GM18511 (cell line): ENCODE measurements at regions not wholly inside any gene's neighbourhood (a gene's known extent, or its start where the extent isn't known, plus 50 kb on each side); places are given as distances from the start of the nearest gene placed in this dataset.

Experiments
- ATAC-seq: cut with Tn5 transposase; IDR thresholded peaks from one replicate; pipeline ENCODE4 v1.9.1; 2021; ENCODE audit warnings: mild to moderate bottlenecking, moderate library complexity; ENCODE audit not compliant: unreplicated experiment

GRCh38 chr10:129157185-129157584 lies 309.9 kb upstream of the MGMT start:
- ATAC-seq = no peak

- ATAC-seq = no peak
Measured at GRCh38 chr10:129161150-129161549, 305.9 kb upstream of the MGMT start.

- ATAC-seq = no peak
Measured at GRCh38 chr10:129163531-129163930, 303.5 kb upstream of the MGMT start.

GRCh38 chr10:129165076-129165720 lies 301.8 kb upstream of the MGMT start:
- ATAC-seq = no peak

- no peak for ATAC-seq
Measured at GRCh38 chr10:129165770-129166169, 301.3 kb upstream of the MGMT start.

- no peak for ATAC-seq
Measured at GRCh38 chr10:129168660-129169059, 298.4 kb upstream of the MGMT start.

GRCh38 chr10:129169115-129169514 lies 297.9 kb upstream of the MGMT start:
- ATAC-seq = no peak

- no peak for ATAC-seq
Measured at GRCh38 chr10:129170812-129171211, 296.2 kb upstream of the MGMT start.

- no peak for ATAC-seq
Measured at GRCh38 chr10:129171812-129172211, 295.2 kb upstream of the MGMT start.

GRCh38 chr10:129174232-129175014 lies 292.6 kb upstream of the MGMT start:
- no peak for ATAC-seq

- ATAC-seq = no peak
Measured at GRCh38 chr10:129179245-129179971, 287.6 kb upstream of the MGMT start.

- no peak for ATAC-seq
Measured at GRCh38 chr10:129179972-129180678, 286.9 kb upstream of the MGMT start.

GRCh38 chr10:129184196-129184595 lies 282.8 kb upstream of the MGMT start:
- ATAC-seq = no peak

- no peak for ATAC-seq
Measured at GRCh38 chr10:129187331-129187730, 279.7 kb upstream of the MGMT start.

- ATAC-seq = no peak
Measured at GRCh38 chr10:129191797-129192196, 275.2 kb upstream of the MGMT start.

- no peak for ATAC-seq
Measured at GRCh38 chr10:129192344-129193128, 274.5 kb upstream of the MGMT start.

GRCh38 chr10:129193148-129193547 lies 273.9 kb upstream of the MGMT start:
- no peak for ATAC-seq

- ATAC-seq = no peak
Measured at GRCh38 chr10:129194181-129194870, 272.7 kb upstream of the MGMT start.

- no peak for ATAC-seq
Measured at GRCh38 chr10:129199826-129200225, 267.2 kb upstream of the MGMT start.

GRCh38 chr10:129203819-129204218 lies 263.2 kb upstream of the MGMT start:
- no peak for ATAC-seq
